ENCODE measurements at regions not wholly inside any gene's neighbourhood (a gene's known extent, or its start where the extent isn't known, plus 50 kb on each side); places are given as distances from the start of the nearest gene placed in this dataset.

GRCh38 chr13:44237881-44238421 lies 135.7 kb upstream of the SERP2 start:
- no peaks in the 10 kb centered on the region; the same call in 1 of the 2 replicates for H3K27me3 Mint-ChIP-seq (ENCODE audit: low read depth)
- Histone ChIP-seq H3K23me2 (ENCODE audit: insufficient read length, low read depth, low read length, poor library complexity, severe bottlenecking) (no peaks in the 10 kb centered on the region), H4K20me1 (ENCODE audit: control insufficient read depth, insufficient read depth, insufficient read length) (no peaks in the 10 kb centered on the region), H3K4ac (ENCODE audit: low read depth, low read length) (no peak overlapping the region), H3K23ac (ENCODE audit: insufficient read length, low read depth, low read length) (no peak overlapping the region), H3K4me2 (ENCODE audit: insufficient read depth, insufficient read length, low read length) (no peak overlapping the region), H2AK5ac (ENCODE audit: insufficient read length, low read length) (no peak overlapping the region), H3K9me3 (ENCODE audit: control insufficient read depth, low read depth, low read length) (no peaks in the 10 kb centered on the region), H3K9ac (ENCODE audit: extremely low read depth, insufficient read length, low read length) (no peak overlapping the region), H4K91ac (ENCODE audit: insufficient read length, low read depth, low read length) (no peak overlapping the region), H2BK12ac (ENCODE audit: insufficient read length, low read depth, low read length) (no peak overlapping the region), H3K79me2 (ENCODE audit: insufficient read depth, low read length) (no peaks in the 10 kb centered on the region), H2BK5ac (ENCODE audit: insufficient read length, low read length) (no peak overlapping the region), H2BK15ac (ENCODE audit: low read depth, low read length) (no peak overlapping the region), H2BK20ac (ENCODE audit: low read depth, low read length, poor library complexity, severe bottlenecking) (no peak overlapping the region), H4K5ac (ENCODE audit: insufficient read length, low read depth, low read length) (no peak overlapping the region), H4K8ac (replicated peaks; ENCODE audit: insufficient read length, low read depth, low read length) (no peak overlapping the region), H3K18ac (ENCODE audit: insufficient read length, low read depth, low read length) (no peak overlapping the region), H2BK120ac (ENCODE audit: low read depth, low read length, poor library complexity, severe bottlenecking) (no peak overlapping the region), H3K4me1 (ENCODE audit: insufficient read depth, low read length) (no peaks in the 10 kb centered on the region), H3K56ac (ENCODE audit: insufficient read length, low read depth, low read length) (no peak overlapping the region), H3K27me3 (ENCODE audit: insufficient read depth, low read length) (no peaks in the 10 kb centered on the region), H3K14ac (ENCODE audit: insufficient read depth, low read length) (no peak overlapping the region), H3K27ac (ENCODE audit: insufficient read length, low read depth, low read length) (no peak overlapping the region), H2AFZ (ENCODE audit: low read length) (no peak overlapping the region), H3T11ph (ENCODE audit: low read length) (no peak overlapping the region), H3K79me1 (ENCODE audit: insufficient read depth, low read depth, low read length, poor library complexity, severe bottlenecking) (no peaks in the 10 kb centered on the region)
- no peak for DNase-seq
- no peak for TF ChIP-seq CTCF (conservative IDR thresholded peaks at IDR 0.05)
- H3K27ac Mint-ChIP-seq: no peak overlapping the region
- no peak overlapping the region for H3K4me3 Mint-ChIP-seq
- H3K36me3 Mint-ChIP-seq (ENCODE audit: insufficient read depth in 1 of 3, low read depth in 3 of 3): no peaks in the 10 kb centered on the region
- no CpG with 5 or more reads among the region's 4 CpGs for WGBS (ENCODE audit: extremely low coverage, insufficient read length, low lambda C conversion rate)
- no peaks in the 10 kb centered on the region for H3K9me3 Mint-ChIP-seq
- peaks cover 0 to 3% of the 10 kb centered on the region in 2 experiments; a peak in 2 of 4 replicates for H3K4me1 Mint-ChIP-seq

Data from H9 (cell line).